ENCODE measurements at regions not wholly inside any gene's neighbourhood (a gene's known extent, or its start where the extent isn't known, plus 50 kb on each side); places are given as distances from the start of the nearest gene placed in this dataset.

DNA sequence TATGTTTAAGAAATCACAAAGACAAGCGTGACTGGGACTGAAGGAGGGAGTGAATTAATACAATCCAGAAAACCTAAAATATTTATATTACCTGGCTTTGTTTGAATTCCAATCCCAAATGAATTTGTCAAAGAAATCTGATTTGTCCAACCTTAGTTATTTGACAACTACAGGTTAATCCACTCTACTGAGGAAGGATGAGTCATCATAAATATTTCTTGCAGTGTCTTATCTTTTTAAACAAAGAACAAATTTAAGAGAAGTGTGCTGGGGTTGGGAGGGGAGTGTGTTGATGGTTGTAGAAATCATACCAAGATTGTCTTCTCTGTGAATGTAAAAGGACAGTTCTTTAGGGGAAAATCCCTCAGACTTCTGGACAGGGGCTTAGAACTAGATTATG, 1106.3 kb upstream of the SLC39A10 start:
- no peak overlapping the region for H3K4me3 ChIP-seq
- TF ChIP-seq POLR2AphosphoS5 (IDR thresholded peaks at IDR 0.05): no peak
- TF ChIP-seq, protein P1, sequence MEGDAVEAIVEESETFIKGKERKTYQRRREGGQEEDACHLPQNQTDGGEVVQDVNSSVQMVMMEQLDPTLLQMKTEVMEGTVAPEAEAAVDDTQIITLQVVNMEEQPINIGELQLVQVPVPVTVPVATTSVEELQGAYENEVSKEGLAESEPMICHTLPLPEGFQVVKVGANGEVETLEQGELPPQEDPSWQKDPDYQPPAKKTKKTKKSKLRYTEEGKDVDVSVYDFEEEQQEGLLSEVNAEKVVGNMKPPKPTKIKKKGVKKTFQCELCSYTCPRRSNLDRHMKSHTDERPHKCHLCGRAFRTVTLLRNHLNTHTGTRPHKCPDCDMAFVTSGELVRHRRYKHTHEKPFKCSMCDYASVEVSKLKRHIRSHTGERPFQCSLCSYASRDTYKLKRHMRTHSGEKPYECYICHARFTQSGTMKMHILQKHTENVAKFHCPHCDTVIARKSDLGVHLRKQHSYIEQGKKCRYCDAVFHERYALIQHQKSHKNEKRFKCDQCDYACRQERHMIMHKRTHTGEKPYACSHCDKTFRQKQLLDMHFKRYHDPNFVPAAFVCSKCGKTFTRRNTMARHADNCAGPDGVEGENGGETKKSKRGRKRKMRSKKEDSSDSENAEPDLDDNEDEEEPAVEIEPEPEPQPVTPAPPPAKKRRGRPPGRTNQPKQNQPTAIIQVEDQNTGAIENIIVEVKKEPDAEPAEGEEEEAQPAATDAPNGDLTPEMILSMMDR (IDR thresholded peaks at IDR 0.05): no peak
- no peak for TF ChIP-seq POLR2A (IDR thresholded peaks at IDR 0.05)
- no peak for TF ChIP-seq EP300 (IDR thresholded peaks at IDR 0.05)
- 54% methylated on average over 1 of the region's 1 CpG for WGBS
- no peaks in the 10 kb centered on the region for H3K36me3 ChIP-seq
- no peak overlapping the region for H3K27ac ChIP-seq
- H3K4me1 ChIP-seq: no peaks in the 10 kb centered on the region
- H3K27me3 ChIP-seq: no peaks in the 10 kb centered on the region
- DNase-seq (ENCODE audit: low spot score in 2 of 2): no peak
- H3K9me3 ChIP-seq: no peaks in the 10 kb centered on the region

DNA sequence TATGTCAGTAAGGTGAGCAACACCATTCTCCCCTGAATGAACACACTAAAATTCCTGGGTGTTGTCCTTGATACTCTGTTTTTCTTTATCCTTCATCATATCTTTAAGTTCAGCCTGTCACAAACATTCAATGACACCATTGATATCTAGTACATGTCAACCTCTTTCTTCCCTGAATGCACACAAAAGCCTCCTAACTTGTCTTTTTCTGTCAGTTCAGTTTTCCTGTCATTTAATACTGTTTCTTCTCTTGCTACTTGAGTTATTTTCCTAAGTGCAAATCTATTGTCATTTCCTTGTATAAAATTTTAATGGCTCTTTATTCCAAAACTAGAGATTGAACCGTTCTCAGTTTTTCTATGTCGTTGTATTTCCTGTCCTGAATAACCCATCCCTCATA, 1107.6 kb upstream of the SLC39A10 start:
- WGBS: 77% methylated on average over 2 of the region's 2 CpGs
- DNase-seq (ENCODE audit: low spot score in 2 of 2): no peak
- Histone ChIP-seq H3K36me3 (no peaks in the 10 kb centered on the region), H3K9me3 (no peaks in the 10 kb centered on the region), H3K4me3 (no peak overlapping the region), H3K27me3 (no peaks in the 10 kb centered on the region), H3K27ac (no peak overlapping the region), H3K4me1 (no peaks in the 10 kb centered on the region)
- TF ChIP-seq, protein P1 (IDR thresholded peaks at IDR 0.05): no peak
- TF ChIP-seq POLR2AphosphoS5 (IDR thresholded peaks at IDR 0.05) (no peak), POLR2A (IDR thresholded peaks at IDR 0.05) (no peak), EP300 (IDR thresholded peaks at IDR 0.05) (no peak)

DNA sequence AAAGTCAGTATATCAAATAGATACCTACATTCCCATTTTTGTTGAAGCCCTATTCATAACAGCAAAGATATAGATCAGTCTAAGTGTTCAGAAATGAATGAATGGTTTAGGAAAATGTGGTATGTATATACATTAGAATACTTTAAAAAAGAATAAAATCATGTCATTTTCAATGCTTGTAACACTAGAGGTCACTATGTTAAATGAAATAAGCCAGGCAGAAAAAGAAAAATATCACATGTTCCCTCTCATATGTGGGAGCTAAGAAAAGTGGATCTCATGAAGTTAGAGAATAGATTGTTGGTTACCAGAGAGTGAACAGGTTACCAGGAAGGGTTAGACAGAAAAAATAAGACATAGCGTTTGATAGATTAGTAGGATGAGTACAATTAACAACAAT, 1111.0 kb upstream of the SLC39A10 start:
- no peak overlapping the region for H3K27ac ChIP-seq
- H3K9me3 ChIP-seq: no peaks in the 10 kb centered on the region
- no peaks in the 10 kb centered on the region for H3K4me1 ChIP-seq
- no peak overlapping the region for H3K4me3 ChIP-seq
- DNase-seq (ENCODE audit: low spot score in 2 of 2): no peak
- no peaks in the 10 kb centered on the region for H3K27me3 ChIP-seq
- TF ChIP-seq, protein P1 (IDR thresholded peaks at IDR 0.05): no peak
- TF ChIP-seq POLR2AphosphoS5 (IDR thresholded peaks at IDR 0.05) (no peak), POLR2A (IDR thresholded peaks at IDR 0.05) (no peak), EP300 (IDR thresholded peaks at IDR 0.05) (no peak)
- 60% methylated on average over 1 of the region's 1 CpG for WGBS
- no peaks in the 10 kb centered on the region for H3K36me3 ChIP-seq

DNA sequence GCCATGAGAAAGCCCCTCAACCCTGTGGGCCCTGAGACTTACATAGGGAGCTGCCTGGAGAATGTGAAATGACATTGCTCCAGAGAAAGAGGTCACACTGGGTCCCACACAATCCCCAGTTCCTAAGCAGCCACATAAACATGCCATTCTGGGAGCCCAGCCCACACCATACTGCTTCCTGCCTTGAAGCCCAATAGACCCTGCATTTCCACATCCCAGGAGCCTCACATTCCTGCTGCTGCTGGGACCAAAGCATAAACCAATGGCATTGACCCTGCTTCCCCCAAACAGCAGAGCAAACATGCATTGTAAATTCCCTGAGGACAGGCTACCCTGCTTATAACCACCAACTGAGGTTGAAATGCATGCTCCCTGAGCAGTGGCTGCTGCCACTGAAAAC, 1117.6 kb upstream of the SLC39A10 start:
- Histone ChIP-seq H3K9me3 (no peaks in the 10 kb centered on the region), H3K4me1 (no peaks in the 10 kb centered on the region), H3K27me3 (no peaks in the 10 kb centered on the region), H3K27ac (no peak overlapping the region), H3K36me3 (no peaks in the 10 kb centered on the region), H3K4me3 (no peak overlapping the region)
- TF ChIP-seq, protein P1 (IDR thresholded peaks at IDR 0.05): no peak
- TF ChIP-seq POLR2AphosphoS5 (IDR thresholded peaks at IDR 0.05): no peak
- no peak for TF ChIP-seq EP300 (IDR thresholded peaks at IDR 0.05)
- no peak for TF ChIP-seq POLR2A (IDR thresholded peaks at IDR 0.05)
- no peak for DNase-seq (ENCODE audit: low spot score in 2 of 2)

DNA sequence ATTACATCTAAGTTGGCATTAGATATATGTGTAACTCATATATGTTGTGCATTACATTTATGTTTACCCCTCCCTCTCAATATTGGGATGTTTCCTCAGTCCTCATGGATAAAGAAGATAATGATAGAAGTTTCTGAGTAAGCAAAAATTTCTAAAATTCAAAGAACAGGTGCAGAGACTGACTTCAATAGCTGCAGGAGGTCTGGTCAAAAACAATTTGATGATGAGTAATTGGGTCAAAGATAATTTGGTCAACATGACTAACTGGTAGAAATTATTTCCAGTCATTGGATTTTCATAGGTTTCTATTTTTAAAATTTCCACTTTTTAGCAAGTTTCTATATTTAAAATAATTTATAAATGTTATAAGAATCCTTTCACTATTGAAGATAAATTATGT, 1130.9 kb upstream of the SLC39A10 start:
- TF ChIP-seq, protein P1 (IDR thresholded peaks at IDR 0.05): no peak
- TF ChIP-seq EP300 (IDR thresholded peaks at IDR 0.05) (no peak), POLR2AphosphoS5 (IDR thresholded peaks at IDR 0.05) (no peak), POLR2A (IDR thresholded peaks at IDR 0.05) (no peak)
- no peaks in the 10 kb centered on the region for H3K9me3 ChIP-seq
- H3K27me3 ChIP-seq: no peaks in the 10 kb centered on the region
- DNase-seq (ENCODE audit: low spot score in 2 of 2): no peak
- H3K4me3 ChIP-seq: no peak overlapping the region
- no peaks in the 10 kb centered on the region for H3K4me1 ChIP-seq
- no peak overlapping the region for H3K27ac ChIP-seq
- H3K36me3 ChIP-seq: no peaks in the 10 kb centered on the region

Measured in suprapubic skin (tissue), 4 donors.